ENCODE measurements at regions not wholly inside any gene's neighbourhood (a gene's known extent, or its start where the extent isn't known, plus 50 kb on each side); places are given as distances from the start of the nearest gene placed in this dataset.

DNA sequence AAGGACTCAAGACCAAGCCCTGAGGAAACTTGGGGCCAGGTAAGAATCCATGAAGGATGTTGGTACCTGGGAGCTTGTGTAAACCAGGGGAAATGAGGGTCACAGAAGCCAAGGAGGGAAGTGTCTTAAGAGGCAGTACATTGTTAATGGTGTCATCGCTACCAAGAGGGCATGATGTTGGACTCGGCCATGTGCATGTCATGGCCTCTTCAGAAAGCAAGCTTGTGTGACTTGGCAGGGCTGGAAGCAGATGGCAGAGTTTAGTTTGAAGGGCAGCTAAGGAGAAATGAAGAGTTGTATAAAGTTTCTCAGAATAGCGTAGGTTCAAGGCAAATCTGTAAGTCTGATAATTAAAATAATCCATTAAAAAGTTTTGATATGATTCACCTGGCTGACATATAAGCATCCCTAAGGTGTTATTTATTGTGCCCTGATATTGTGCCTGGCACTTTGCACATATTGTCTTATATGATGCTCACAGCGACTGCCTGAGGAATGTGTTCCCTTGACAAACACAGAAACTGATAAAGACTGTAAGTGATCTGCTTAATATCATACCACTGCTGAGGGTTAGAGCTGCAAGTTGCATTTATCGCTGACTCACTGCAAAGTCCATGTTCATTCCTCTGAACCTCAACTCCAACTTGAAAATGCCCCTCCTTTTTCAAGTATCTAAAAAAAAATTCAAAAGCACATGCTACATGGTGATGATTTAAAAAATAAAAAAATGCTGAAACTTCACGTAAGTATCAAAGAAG is 81.3 kb upstream of the PTPN3 start:
- TF ChIP-seq, protein P1, sequence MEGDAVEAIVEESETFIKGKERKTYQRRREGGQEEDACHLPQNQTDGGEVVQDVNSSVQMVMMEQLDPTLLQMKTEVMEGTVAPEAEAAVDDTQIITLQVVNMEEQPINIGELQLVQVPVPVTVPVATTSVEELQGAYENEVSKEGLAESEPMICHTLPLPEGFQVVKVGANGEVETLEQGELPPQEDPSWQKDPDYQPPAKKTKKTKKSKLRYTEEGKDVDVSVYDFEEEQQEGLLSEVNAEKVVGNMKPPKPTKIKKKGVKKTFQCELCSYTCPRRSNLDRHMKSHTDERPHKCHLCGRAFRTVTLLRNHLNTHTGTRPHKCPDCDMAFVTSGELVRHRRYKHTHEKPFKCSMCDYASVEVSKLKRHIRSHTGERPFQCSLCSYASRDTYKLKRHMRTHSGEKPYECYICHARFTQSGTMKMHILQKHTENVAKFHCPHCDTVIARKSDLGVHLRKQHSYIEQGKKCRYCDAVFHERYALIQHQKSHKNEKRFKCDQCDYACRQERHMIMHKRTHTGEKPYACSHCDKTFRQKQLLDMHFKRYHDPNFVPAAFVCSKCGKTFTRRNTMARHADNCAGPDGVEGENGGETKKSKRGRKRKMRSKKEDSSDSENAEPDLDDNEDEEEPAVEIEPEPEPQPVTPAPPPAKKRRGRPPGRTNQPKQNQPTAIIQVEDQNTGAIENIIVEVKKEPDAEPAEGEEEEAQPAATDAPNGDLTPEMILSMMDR (IDR thresholded peaks at IDR 0.05; ENCODE audit: insufficient read depth, low read depth, low read length, missing control alignments), result no peak
- H3K4me3 ChIP-seq (ENCODE audit: low read length), result no peak overlapping the region
- no peak for DNase-seq (ENCODE audit: low read depth)

DNA sequence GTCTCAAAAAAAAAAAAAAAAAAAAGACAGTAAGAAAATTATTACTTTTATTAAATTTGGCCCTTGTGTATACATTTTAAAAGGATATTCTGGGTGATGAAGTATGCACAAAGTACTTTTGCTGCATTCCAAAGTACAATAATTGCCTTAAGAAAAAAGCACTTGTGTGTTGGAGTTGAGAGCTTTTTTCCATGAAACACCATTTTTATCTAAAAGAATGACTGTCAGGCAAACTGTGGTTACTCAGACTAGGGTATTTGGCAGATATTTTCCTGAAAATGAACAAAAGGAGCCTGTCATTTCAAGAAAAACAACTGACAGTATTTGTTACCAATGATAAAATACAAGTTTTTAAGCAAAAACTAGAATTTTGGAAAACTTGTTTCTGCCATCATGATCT is 84.3 kb upstream of the PTPN3 start:
- DNase-seq (ENCODE audit: low read depth), result no peak
- H3K4me3 ChIP-seq (ENCODE audit: low read length), result no peak overlapping the region
- TF ChIP-seq, protein P1 (IDR thresholded peaks at IDR 0.05; ENCODE audit: insufficient read depth, low read depth, low read length, missing control alignments), result no peak

DNA sequence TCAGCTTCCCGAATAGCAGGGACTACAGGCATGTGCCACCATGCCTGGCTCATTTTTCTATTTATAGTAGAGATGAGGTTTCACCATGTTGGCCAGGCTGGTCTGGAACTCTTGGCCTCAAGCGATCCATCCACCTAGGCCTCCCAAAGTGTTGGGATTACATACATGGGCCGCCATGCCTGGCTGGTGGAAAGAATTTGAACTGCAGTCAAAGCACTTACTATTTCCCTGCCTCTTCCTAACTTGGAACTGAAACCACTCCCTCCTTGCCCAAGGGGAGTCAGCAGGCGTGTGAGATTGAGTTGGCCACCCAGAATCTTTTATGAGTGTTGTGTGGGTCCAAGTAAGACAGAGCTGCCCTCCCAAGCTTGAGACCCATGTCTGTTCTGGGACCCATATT is 86.1 kb upstream of the PTPN3 start:
- no peak for DNase-seq (ENCODE audit: low read depth)
- TF ChIP-seq, protein P1 (IDR thresholded peaks at IDR 0.05; ENCODE audit: insufficient read depth, low read depth, low read length, missing control alignments), result peak; percentile 8
- no peak overlapping the region for H3K4me3 ChIP-seq (ENCODE audit: low read length)

DNA sequence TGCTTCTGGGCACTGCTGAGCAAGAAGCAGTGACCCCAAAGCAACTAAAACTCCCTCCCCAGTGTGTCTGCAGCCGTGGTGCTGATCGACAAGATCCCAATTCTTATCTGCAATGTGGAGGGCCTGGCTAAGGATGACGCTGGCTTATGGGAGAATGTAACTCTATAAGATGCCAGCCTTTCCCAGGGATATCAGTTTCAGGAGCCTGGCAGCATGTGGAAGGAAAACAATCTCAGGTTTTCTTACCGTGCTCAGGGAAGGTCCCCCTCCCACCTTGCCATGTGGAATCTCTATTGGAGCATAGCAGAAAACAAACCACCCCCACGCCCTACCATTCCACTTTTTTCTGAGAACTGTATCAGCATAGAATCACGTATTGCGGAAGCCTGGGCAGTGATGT is 87.7 kb upstream of the PTPN3 start:
- H3K4me3 ChIP-seq (ENCODE audit: low read length), result no peak overlapping the region
- TF ChIP-seq, protein P1 (IDR thresholded peaks at IDR 0.05; ENCODE audit: insufficient read depth, low read depth, low read length, missing control alignments), result no peak
- no peak for DNase-seq (ENCODE audit: low read depth)

DNA sequence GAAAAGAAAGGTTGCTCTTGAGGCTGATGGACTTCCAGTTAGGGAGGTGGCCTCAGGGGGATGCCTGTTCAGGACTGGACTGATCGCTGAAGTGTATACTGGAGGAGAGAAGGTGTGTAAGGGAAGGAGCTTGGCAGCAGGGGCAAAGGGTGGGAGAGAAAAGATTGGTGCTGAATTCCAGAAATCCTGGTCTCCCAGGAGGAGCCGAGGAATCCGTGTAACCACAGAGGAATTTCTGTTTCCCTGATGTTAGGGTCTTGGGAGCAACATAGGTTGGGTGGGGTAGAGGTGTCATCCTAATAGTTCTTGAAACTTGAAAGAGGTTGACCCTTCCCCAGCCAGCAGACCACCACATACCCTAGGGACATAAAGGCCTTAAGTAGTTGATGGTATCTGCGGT is 88.9 kb upstream of the PTPN3 start:
- TF ChIP-seq, protein P1 (IDR thresholded peaks at IDR 0.05; ENCODE audit: insufficient read depth, low read depth, low read length, missing control alignments), result no peak
- DNase-seq (ENCODE audit: low read depth), result no peak
- no peak overlapping the region for H3K4me3 ChIP-seq (ENCODE audit: low read length)

DNA sequence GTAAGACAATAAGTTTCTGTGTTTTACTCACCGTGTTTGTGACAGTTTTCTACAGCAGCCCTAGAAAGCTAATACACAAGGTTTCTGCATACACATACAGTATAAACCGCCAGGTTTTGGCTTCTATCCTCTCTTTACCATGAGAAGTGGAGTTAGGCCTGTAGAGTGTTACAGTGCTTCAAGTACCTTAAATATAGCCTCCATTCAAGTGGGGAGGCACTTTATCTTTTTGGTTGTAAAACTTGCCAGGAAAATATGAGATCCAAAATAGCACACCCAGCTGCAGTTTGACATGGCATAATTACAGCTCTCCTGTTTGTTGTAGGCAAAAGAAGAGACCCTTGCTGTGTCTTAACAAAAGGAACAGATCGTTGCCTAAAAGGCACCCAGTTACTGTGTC is 90.3 kb upstream of the PTPN3 start:
- DNase-seq (ENCODE audit: low read depth), result no peak
- H3K4me3 ChIP-seq (ENCODE audit: low read length), result no peak overlapping the region
- TF ChIP-seq, protein P1 (IDR thresholded peaks at IDR 0.05; ENCODE audit: insufficient read depth, low read depth, low read length, missing control alignments), result no peak

DNA sequence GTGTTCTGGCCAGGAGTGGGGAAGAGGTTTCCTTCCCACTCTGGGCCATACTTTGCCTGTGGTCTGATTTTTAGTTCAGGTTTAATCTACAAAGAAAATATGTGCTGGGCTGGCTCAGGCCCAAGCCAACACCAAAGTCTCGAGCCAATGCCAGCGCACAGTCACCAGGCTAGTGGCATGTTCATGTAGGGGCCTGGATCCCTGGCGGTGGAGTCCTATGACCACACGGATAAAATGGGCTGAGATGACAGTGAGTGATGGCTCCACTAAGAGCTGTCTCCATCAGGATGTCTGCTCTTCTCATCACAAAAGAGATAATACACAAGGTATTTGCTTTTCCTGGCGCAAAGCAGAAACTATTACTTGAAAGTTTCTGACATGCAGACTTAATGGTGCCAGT is 92.9 kb upstream of the PTPN3 start:
- TF ChIP-seq, protein P1 (IDR thresholded peaks at IDR 0.05; ENCODE audit: insufficient read depth, low read depth, low read length, missing control alignments), result no peak
- H3K4me3 ChIP-seq (ENCODE audit: low read length), result no peak overlapping the region
- peak; percentile 4 for DNase-seq (ENCODE audit: low read depth)

Measured in epithelial cell of esophagus (primary cell).